ENCODE measurements at regions not wholly inside any gene's neighbourhood (a gene's known extent, or its start where the extent isn't known, plus 50 kb on each side); places are given as distances from the start of the nearest gene placed in this dataset.

- Histone ChIP-seq H3K79me2 (ENCODE audit: insufficient read depth, low read length) (no peaks in the 10 kb centered on the region), H4K20me1 (ENCODE audit: insufficient read depth) (no peaks in the 10 kb centered on the region), H3K4me3 (replicated peaks in 1 of 2; ENCODE audit: low read depth in 1 of 2, low read length in 2 of 2) (no peak overlapping the region), H3K9me3 (ENCODE audit: control insufficient read depth in 1 of 2, insufficient read depth in 1 of 2, low read depth in 1 of 2, low read length in 2 of 2) (no peaks in the 10 kb centered on the region), H3K36me3 (ENCODE audit: control insufficient read depth in 1 of 2, insufficient read depth in 2 of 2, low read length in 2 of 2) (no peaks in the 10 kb centered on the region), H3K27ac (ENCODE audit: low read depth, low read length) (no peak overlapping the region), H3K9ac (ENCODE audit: low read length) (no peak overlapping the region), H3K27me3 (ENCODE audit: insufficient read depth, low read length) (peaks cover 30% of the 10 kb centered on the region), H2AFZ (ENCODE audit: low read depth, low read length, poor library complexity, severe bottlenecking) (no peak overlapping the region), H3K9me2 (ENCODE audit: insufficient read depth) (no peaks in the 10 kb centered on the region), H3K4me2 (ENCODE audit: low read length) (no peak overlapping the region), H3K4me1 (ENCODE audit: control insufficient read depth in 1 of 2, insufficient read depth in 2 of 2, low read length in 2 of 2) (no peaks in the 10 kb centered on the region)
- ATAC-seq (no peak), DNase-seq (ENCODE audit: low read depth, low spot score) (no peak)
- CTCF ChIA-PET, result no interaction called here
- TF ChIP-seq SIN3A (IDR thresholded peaks at IDR 0.05; ENCODE audit: low read depth) (no peak), CTCF (IDR thresholded peaks at IDR 0.05 in 2 of 3, conservative IDR thresholded peaks at IDR 0.05 in 1 of 3; ENCODE audit: borderline replicate concordance in 1 of 3, insufficient read depth in 1 of 3, low read depth in 2 of 3, low read length in 2 of 3) (no peak), ATF3 (IDR thresholded peaks at IDR 0.05) (no peak), SP1 (IDR thresholded peaks at IDR 0.05; ENCODE audit: low read depth) (no peak), YY1 (IDR thresholded peaks at IDR 0.05; ENCODE audit: extremely low read depth, insufficient replicate concordance, low read depth, low read length) (no peak), EGR1 (IDR thresholded peaks at IDR 0.05; ENCODE audit: low read depth) (no peak), CEBPB (IDR thresholded peaks at IDR 0.05; ENCODE audit: low read depth) (no peak)
- POLR2A ChIA-PET, result no interaction called here
- no TSS peak for BruUV-seq (replicated peaks)
- intact Hi-C loops (cut with micrococcal nuclease), result no loop called here
- RAD21 ChIA-PET (ENCODE audit: low non-redundant PET in 1 of 2, low total read pairs in 2 of 2, uncharacterized antibody in 2 of 2, unreplicated experiment in 2 of 2), result no interaction called here
These were observed 196.9 kb upstream of the GHITM start for GRCh38 chr10:83942410-83942809.

GRCh38 chr10:83943049-83943448 is 196.3 kb upstream of the GHITM start:
- ChIA-PET POLR2A (no interaction called here), CTCF (no interaction called here), RAD21 (ENCODE audit: low non-redundant PET in 1 of 2, low total read pairs in 2 of 2, uncharacterized antibody in 2 of 2, unreplicated experiment in 2 of 2) (no interaction called here)
- DNase-seq (ENCODE audit: low read depth, low spot score) (no peak), ATAC-seq (no peak)
- Histone ChIP-seq H4K20me1 (ENCODE audit: insufficient read depth) (no peaks in the 10 kb centered on the region), H2AFZ (ENCODE audit: low read depth, low read length, poor library complexity, severe bottlenecking) (no peak overlapping the region), H3K4me2 (ENCODE audit: low read length) (no peak overlapping the region), H3K27me3 (ENCODE audit: insufficient read depth, low read length) (peaks cover 27% of the 10 kb centered on the region), H3K9me3 (ENCODE audit: control insufficient read depth in 1 of 2, insufficient read depth in 1 of 2, low read depth in 1 of 2, low read length in 2 of 2) (no peaks in the 10 kb centered on the region), H3K36me3 (ENCODE audit: control insufficient read depth in 1 of 2, insufficient read depth in 2 of 2, low read length in 2 of 2) (no peaks in the 10 kb centered on the region), H3K27ac (ENCODE audit: low read depth, low read length) (no peak overlapping the region), H3K79me2 (ENCODE audit: insufficient read depth, low read length) (no peaks in the 10 kb centered on the region), H3K4me1 (ENCODE audit: control insufficient read depth in 1 of 2, insufficient read depth in 2 of 2, low read length in 2 of 2) (no peaks in the 10 kb centered on the region), H3K4me3 (replicated peaks in 1 of 2; ENCODE audit: low read depth in 1 of 2, low read length in 2 of 2) (no peak overlapping the region), H3K9me2 (ENCODE audit: insufficient read depth) (no peaks in the 10 kb centered on the region), H3K9ac (ENCODE audit: low read length) (no peak overlapping the region)
- BruUV-seq (replicated peaks), result no TSS peak
- intact Hi-C loops (cut with micrococcal nuclease), result no loop called here
- no peak for TF ChIP-seq POLR2AphosphoS5 (IDR thresholded peaks at IDR 0.05; ENCODE audit: low read depth, low read length)

Measured in HCT116 (cell line).